IPS DF 19.7 (cell line): ENCODE measurements at regions not wholly inside any gene's neighbourhood (a gene's known extent, or its start where the extent isn't known, plus 50 kb on each side); places are given as distances from the start of the nearest gene placed in this dataset.
A peak's percentile ranks its signal among the peaks of the same experiment; 100 is the strongest.

Experiments used
- DNase-seq: peaks from one replicate; pipeline ENCODE4 v3.0.0-alpha.2; 2013; ENCODE audit warnings: low read depth, low spot score

- no peak for DNase-seq
Measured at GRCh38 chr10:2460812-2461211, 606.5 kb upstream of the PFKP start.

- DNase-seq: no peak
Measured at GRCh38 chr10:2459713-2460112, 607.6 kb upstream of the PFKP start.

GRCh38 chr10:2456834-2457233 is 610.5 kb upstream of the PFKP start:
- peak; percentile 63 for DNase-seq

GRCh38 chr10:2445370-2445769 is 622.0 kb upstream of the PFKP start:
- DNase-seq: no peak

- DNase-seq: no peak
Measured at GRCh38 chr10:2439983-2440382, 627.4 kb upstream of the PFKP start.

GRCh38 chr10:2439000-2439399 is 628.3 kb upstream of the PFKP start:
- no peak for DNase-seq

- no peak for DNase-seq
Measured at GRCh38 chr10:2438248-2438939, 629.0 kb upstream of the PFKP start.

- no peak for DNase-seq
Measured at GRCh38 chr10:2436933-2437332, 630.4 kb upstream of the PFKP start.

GRCh38 chr10:2431961-2432360 is 635.4 kb upstream of the PFKP start:
- DNase-seq: no peak

GRCh38 chr10:2427412-2427811 is 639.9 kb upstream of the PFKP start:
- DNase-seq: no peak

- DNase-seq: no peak
Measured at GRCh38 chr10:2425320-2425719, 642.0 kb upstream of the PFKP start.

- no peak for DNase-seq
Measured at GRCh38 chr10:2414562-2414961, 652.8 kb upstream of the PFKP start.

- DNase-seq: no peak
Measured at GRCh38 chr10:2414039-2414438, 653.3 kb upstream of the PFKP start.

- DNase-seq: no peak
Measured at GRCh38 chr10:2410049-2410448, 657.3 kb upstream of the PFKP start.

GRCh38 chr10:2401459-2401858 is 664.1 kb upstream of the ADARB2 start:
- DNase-seq: no peak

- DNase-seq: no peak
Measured at GRCh38 chr10:2399482-2399881, 662.2 kb upstream of the ADARB2 start.

GRCh38 chr10:2392145-2392812 is 655.0 kb upstream of the ADARB2 start:
- DNase-seq: no peak

GRCh38 chr10:2387672-2388071 is 650.3 kb upstream of the ADARB2 start:
- no peak for DNase-seq

GRCh38 chr10:2387261-2387660 is 649.9 kb upstream of the ADARB2 start:
- DNase-seq: no peak

GRCh38 chr10:2380218-2380617 is 642.9 kb upstream of the ADARB2 start:
- no peak for DNase-seq

- DNase-seq: no peak
Measured at GRCh38 chr10:2367083-2367482, 629.8 kb upstream of the ADARB2 start.

GRCh38 chr10:2366264-2366931 is 629.1 kb upstream of the ADARB2 start:
- DNase-seq: no peak

- no peak for DNase-seq
Measured at GRCh38 chr10:2362331-2362730, 625.0 kb upstream of the ADARB2 start.
